RWPE2 (cell line): ENCODE measurements at regions not wholly inside any gene's neighbourhood (a gene's known extent, or its start where the extent isn't known, plus 50 kb on each side); places are given as distances from the start of the nearest gene placed in this dataset.
A peak's percentile ranks its signal among the peaks of the same experiment; 100 is the strongest.
"Not testable (repeated sequence)": the region's sequence is repeated elsewhere in the genome, so short reads cannot be mapped to it uniquely, and the experiment has no call there.

Experiments used
- ATAC-seq: fragments of 200-7000 bp; cut with Tn5 transposase; 3 replicates; pipeline ENCODE4 v1.9.1; 2021; ENCODE audit warnings: low read depth
- DNase-seq: peaks from one replicate; pipeline ENCODE4 v3.0.0-alpha.2; 2020; ENCODE audit warnings: low spot score
- H3K27ac ChIP-seq: fragments of 450-650 bp; 2 replicates; pipeline ENCODE4 v1.5.1; 2017; ENCODE audit warnings: mild to moderate bottlenecking; ENCODE audit not compliant: poor library complexity, severe bottlenecking
- H3K27me3 ChIP-seq: fragments of 250-450 bp; sonication (Bioruptor Pico); 2 replicates; pipeline ENCODE4 v1.5.1; 2021; ENCODE audit warnings: mild to moderate bottlenecking, moderate library complexity; ENCODE audit not compliant: insufficient read depth, poor library complexity, severe bottlenecking
- H3K36me3 ChIP-seq: fragments of 250-450 bp; sonication (Bioruptor Pico); 2 replicates; pipeline ENCODE4 v1.5.1; 2020; ENCODE audit warnings: low read depth, mild to moderate bottlenecking, moderate library complexity
- H3K4me1 ChIP-seq: fragments of 250-450 bp; sonication (Bioruptor Pico); 2 replicates; pipeline ENCODE4 v1.5.1; 2021; ENCODE audit warnings: mild to moderate bottlenecking, moderate library complexity; ENCODE audit not compliant: insufficient read depth, poor library complexity, severe bottlenecking
- H3K4me3 ChIP-seq: fragments of 250-450 bp; sonication (Bioruptor Pico); 2 replicates; pipeline ENCODE4 v1.5.1; 2021; ENCODE audit warnings: mild to moderate bottlenecking, moderate library complexity; ENCODE audit not compliant: severe bottlenecking
- H3K9me3 ChIP-seq: fragments of 250-450 bp; sonication (Bioruptor Pico); 2 replicates; pipeline ENCODE4 v1.5.1; 2021; ENCODE audit warnings: mild to moderate bottlenecking, moderate library complexity; ENCODE audit not compliant: severe bottlenecking
- TF ChIP-seq, protein P1 (sequence below): fragments of 450-650 bp; IDR thresholded peaks from one replicate; pipeline ENCODE4 v1.5.1; 2017; ENCODE audit warnings: mild to moderate bottlenecking, moderate library complexity; ENCODE audit not compliant: poor library complexity, severe bottlenecking

DNA sequence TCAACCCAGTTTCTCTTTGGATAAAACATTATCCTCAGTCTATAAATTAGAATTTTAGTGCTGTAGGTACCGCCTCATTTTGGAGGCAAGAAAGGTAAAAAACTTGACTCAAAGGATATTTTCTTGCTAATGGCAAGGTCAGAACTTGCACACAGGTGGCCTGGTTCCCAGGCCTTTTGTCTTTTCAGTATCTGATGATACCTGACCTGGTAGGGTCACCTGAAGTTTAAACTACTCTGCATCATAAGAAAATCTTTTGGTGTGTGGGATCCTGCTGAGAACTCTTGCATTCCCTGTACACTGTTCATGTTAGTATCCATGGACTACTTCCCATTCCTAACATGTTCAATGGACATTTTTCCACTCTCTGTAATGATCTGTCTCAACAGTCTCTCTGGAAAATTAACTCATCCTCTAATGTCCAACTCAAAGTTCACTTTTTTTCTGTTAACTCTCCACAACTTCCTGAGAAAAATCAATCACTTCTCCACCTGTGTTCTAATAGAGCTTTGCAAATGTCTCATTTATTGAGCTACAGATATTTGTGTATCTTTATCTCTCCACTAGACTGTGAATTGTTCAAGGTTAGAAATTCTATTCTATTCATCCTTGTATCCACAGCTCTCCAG lies 317.1 kb upstream of the SOX9 start:
- TF ChIP-seq, protein P1, sequence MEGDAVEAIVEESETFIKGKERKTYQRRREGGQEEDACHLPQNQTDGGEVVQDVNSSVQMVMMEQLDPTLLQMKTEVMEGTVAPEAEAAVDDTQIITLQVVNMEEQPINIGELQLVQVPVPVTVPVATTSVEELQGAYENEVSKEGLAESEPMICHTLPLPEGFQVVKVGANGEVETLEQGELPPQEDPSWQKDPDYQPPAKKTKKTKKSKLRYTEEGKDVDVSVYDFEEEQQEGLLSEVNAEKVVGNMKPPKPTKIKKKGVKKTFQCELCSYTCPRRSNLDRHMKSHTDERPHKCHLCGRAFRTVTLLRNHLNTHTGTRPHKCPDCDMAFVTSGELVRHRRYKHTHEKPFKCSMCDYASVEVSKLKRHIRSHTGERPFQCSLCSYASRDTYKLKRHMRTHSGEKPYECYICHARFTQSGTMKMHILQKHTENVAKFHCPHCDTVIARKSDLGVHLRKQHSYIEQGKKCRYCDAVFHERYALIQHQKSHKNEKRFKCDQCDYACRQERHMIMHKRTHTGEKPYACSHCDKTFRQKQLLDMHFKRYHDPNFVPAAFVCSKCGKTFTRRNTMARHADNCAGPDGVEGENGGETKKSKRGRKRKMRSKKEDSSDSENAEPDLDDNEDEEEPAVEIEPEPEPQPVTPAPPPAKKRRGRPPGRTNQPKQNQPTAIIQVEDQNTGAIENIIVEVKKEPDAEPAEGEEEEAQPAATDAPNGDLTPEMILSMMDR: no peak
- H3K27me3 ChIP-seq: no peaks in the 10 kb centered on the region
- no peak overlapping the region for H3K27ac ChIP-seq
- ATAC-seq: no peak
- no peaks in the 10 kb centered on the region for H3K9me3 ChIP-seq
- H3K36me3 ChIP-seq: no peaks in the 10 kb centered on the region
- H3K4me1 ChIP-seq: no peaks in the 10 kb centered on the region
- no peak overlapping the region for H3K4me3 ChIP-seq
- DNase-seq: no peak

DNA sequence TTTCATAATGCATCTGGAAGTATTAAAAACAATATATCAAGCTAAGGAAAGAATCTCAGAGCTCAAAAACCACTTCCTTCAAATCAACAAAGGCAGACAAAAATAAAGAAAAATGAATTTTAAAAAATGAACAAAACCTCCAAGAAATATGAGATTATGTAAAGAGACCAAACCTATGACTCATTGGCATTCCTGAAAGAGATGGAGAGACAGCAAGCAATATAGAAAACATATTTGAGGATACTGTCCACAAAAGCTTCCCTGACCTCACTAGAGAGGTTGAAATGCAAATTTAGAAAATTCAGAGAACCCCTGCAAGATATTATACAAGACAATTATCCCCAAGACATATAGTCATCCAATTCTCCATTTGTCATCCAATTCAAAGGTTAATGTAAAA lies 311.3 kb upstream of the SOX9 start:
- TF ChIP-seq, protein P1: no peak
- H3K36me3 ChIP-seq: no peaks in the 10 kb centered on the region
- ATAC-seq: 0 out of 3 replicates have a peak, but pooled peaks have one; percentile 58
- H3K4me1 ChIP-seq: peaks cover 11% of the 10 kb centered on the region
- no peaks in the 10 kb centered on the region for H3K27me3 ChIP-seq
- no peak for DNase-seq
- H3K9me3 ChIP-seq: no peaks in the 10 kb centered on the region
- no peak overlapping the region for H3K27ac ChIP-seq
- H3K4me3 ChIP-seq: no peak overlapping the region

DNA sequence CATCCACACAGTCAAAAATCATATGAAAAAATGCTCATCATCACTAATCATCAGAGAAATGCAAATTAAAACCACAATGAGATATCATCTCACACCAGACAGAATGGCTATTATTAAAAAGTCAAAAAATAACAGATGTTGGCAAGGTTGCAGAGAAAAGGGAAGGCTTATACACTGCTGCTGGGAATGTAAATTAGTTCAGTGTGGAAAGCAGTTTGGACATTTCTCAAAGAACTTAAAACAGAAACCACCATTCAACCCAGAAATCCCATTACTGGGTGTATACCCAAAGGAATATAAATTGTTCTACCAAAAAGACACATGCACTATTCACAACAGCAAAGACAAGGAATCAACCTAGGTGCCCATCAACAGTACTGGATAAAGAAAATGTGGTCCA lies 307.0 kb upstream of the SOX9 start:
- not testable (repeated sequence) for DNase-seq, ATAC-seq, H3K27me3 ChIP-seq, H3K4me3 ChIP-seq, H3K27ac ChIP-seq, H3K9me3 ChIP-seq, H3K36me3 ChIP-seq
- H3K4me1 ChIP-seq: peaks cover 11% of the 10 kb centered on the region

DNA sequence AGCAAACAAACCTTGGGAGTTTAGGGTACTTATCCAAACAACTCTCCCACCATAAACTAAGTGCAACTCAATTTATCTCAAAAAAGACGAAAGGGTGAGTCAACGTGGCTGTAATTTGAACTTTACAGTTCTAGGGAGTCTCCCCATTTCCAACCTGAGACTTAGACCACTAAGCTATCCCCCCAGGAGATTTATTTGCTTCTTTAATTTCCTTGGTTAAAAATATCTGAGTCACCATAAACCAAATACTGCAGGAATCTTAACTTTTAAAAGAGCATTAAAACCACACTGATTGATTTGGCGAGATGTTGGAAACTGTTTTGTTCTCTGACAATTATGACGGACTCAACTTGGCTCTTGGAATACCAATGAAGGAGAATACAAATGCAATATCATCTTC lies 299.3 kb upstream of the SOX9 start:
- Histone ChIP-seq H3K27ac (no peak overlapping the region), H3K4me3 (no peak overlapping the region), H3K27me3 (no peaks in the 10 kb centered on the region), H3K4me1 (no peaks in the 10 kb centered on the region), H3K9me3 (no peaks in the 10 kb centered on the region), H3K36me3 (no peaks in the 10 kb centered on the region)
- no peak for DNase-seq
- TF ChIP-seq, protein P1: no peak
- ATAC-seq: no peak

DNA sequence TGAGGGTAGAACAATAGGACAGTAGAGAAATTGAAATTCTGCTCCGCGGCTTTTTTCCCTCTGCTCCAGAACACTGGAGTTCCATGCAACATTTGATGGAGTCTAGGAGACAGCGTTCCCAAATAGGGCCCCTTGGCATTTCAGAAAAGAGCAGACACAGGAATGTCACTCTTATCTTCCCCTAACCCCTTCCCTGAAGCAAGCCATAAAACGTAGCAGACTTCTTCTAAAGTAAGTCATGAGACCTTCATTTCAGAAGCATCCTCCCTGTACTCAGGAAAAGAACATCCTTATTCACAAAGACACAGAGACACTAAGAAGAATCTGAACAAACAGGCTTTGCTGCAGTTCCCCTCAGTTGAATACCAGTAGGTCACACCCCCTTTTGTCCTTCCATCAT lies 296.1 kb upstream of the SOX9 start:
- H3K9me3 ChIP-seq: no peaks in the 10 kb centered on the region
- no peak for ATAC-seq
- TF ChIP-seq, protein P1: no peak
- no peak overlapping the region for H3K4me3 ChIP-seq
- H3K4me1 ChIP-seq: no peaks in the 10 kb centered on the region
- no peaks in the 10 kb centered on the region for H3K27me3 ChIP-seq
- no peak overlapping the region for H3K27ac ChIP-seq
- no peaks in the 10 kb centered on the region for H3K36me3 ChIP-seq
- no peak for DNase-seq
